ENCODE measurements at regions not wholly inside any gene's neighbourhood (a gene's known extent, or its start where the extent isn't known, plus 50 kb on each side); places are given as distances from the start of the nearest gene placed in this dataset.

GRCh38 chr13:59493436-59493965 lies 670.2 kb downstream of the DIAPH3 start:
- no peak for TF ChIP-seq CTCF (conservative IDR thresholded peaks at IDR 0.05; ENCODE audit: low read depth, low read length)
- no peak for TF ChIP-seq EZH2 (IDR thresholded peaks at IDR 0.05; ENCODE audit: borderline replicate concordance, low read depth, low read length, poor library complexity, severe bottlenecking)

All from A673 (cell line).